ENCODE measurements at regions not wholly inside any gene's neighbourhood (a gene's known extent, or its start where the extent isn't known, plus 50 kb on each side); places are given as distances from the start of the nearest gene placed in this dataset.

DNA sequence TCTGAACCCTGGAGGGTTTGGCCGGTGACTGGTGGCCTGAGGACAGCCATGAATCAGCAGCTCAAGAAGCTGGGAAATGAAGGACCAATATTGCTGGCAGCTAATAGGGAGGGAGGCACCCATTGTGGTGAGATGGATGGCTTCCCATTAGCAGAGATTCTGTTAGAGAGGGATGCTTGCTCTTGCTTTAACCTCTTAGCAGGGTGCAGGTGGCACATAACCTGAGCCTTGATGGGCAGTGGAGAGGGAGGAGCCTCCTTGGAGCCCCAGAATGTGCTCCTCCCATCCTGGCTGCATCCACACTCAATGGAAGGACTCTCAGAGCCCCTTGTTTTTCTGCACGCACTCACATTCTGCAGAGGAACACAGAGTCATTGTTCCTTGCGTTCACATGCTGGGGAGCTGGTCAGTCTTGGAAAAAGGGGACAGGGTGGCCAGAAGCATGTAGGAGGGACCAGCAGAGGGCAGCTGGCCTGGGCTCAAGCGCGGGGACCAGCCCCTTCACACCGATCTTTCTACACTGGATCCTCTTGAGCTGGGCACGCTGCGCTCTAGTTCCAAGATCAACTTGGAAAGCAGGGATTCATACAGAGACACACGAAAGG lies 161.8 kb downstream of the MED10 start:
- TF ChIP-seq TAF1 (IDR thresholded peaks at IDR 0.05; ENCODE audit: low read depth) (no peak), CTCF (IDR thresholded peaks at IDR 0.05; ENCODE audit: poor library complexity, severe bottlenecking) (no peak)

All from neural cell (in vitro differentiated cells).